ENCODE measurements at regions not wholly inside any gene's neighbourhood (a gene's known extent, or its start where the extent isn't known, plus 50 kb on each side); places are given as distances from the start of the nearest gene placed in this dataset.

DNA sequence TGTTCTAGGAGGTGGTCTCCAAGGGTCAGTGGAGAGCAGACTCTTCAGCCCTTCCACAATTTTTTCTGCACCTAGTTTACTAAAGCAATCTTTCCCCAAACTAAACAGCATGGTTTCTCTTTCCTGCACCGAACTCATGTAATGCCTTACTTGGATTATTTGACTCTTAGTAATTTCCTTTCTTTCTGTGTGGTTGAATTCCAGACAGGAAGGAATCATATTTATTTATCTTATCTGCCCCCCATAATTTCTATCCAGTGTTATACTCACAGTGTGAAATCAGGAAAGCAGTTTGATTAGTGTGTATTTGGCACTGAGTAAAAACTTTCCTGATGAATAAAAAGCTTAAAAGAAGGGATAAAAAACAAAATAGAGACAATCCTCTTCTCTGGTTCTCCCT lies 140.3 kb upstream of the STMND1 start:
- 0% methylated on average over 1 of the region's 1 CpG for WGBS
- no peaks in the 10 kb centered on the region for H3K9me3 ChIP-seq (ENCODE audit: control insufficient read depth, low read length)
- no peak overlapping the region for H2BK5ac ChIP-seq (ENCODE audit: low read depth, low read length, poor library complexity, severe bottlenecking)

DNA sequence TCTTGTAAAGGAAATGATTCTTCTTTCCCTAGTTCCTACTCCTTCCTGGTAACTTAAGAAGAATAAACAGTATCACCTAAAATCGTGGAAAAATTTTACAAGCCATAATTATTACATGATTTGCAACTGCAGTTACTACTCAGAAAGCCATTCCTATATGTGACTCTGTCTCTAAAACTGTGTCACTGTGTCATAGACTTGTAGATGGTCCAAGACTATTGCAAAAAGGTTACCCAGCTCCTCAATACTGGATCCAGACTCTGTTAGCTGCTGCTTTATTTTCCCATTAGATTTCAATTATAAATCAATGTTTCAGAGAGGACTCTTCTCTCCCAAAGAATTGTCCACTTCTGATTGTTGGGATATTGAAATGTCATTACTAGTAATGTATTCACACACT lies 142.1 kb upstream of the STMND1 start:
- Histone ChIP-seq H3K79me1 (replicated peaks; ENCODE audit: low read length, poor library complexity, severe bottlenecking) (no peaks in the 10 kb centered on the region), H3K18ac (ENCODE audit: low read depth in 1 of 2, low read length in 2 of 2) (no peak overlapping the region), H2AFZ (ENCODE audit: low read depth, low read length) (no peak overlapping the region), H2BK5ac (ENCODE audit: low read depth, low read length, poor library complexity, severe bottlenecking) (no peak overlapping the region), H2AK5ac (ENCODE audit: low read length, severe bottlenecking) (no peak overlapping the region), H3K4me3 (ENCODE audit: insufficient read depth in 1 of 2, low read depth in 1 of 2, low read length in 2 of 2) (no peak overlapping the region), H4K8ac (ENCODE audit: low read length) (no peak overlapping the region), H3K23ac (ENCODE audit: low read length in 2 of 2) (no peak overlapping the region), H2BK15ac (ENCODE audit: low read depth, poor library complexity, severe bottlenecking) (no peak overlapping the region), H3K4me2 (ENCODE audit: low read length, poor library complexity, severe bottlenecking) (no peak overlapping the region), H3K27ac (ENCODE audit: low read length, poor library complexity, severe bottlenecking) (no peak overlapping the region), H3K14ac (ENCODE audit: low read length in 2 of 2) (no peak overlapping the region), H2BK12ac (ENCODE audit: low read length in 2 of 2) (no peak overlapping the region), H3K9ac (ENCODE audit: low read length) (no peak overlapping the region), H3K9me3 (ENCODE audit: control insufficient read depth, low read length) (no peaks in the 10 kb centered on the region), H3K36me3 (ENCODE audit: control insufficient read depth in 1 of 2, insufficient read depth in 2 of 2, low read depth in 1 of 2, low read length in 2 of 2) (no peaks in the 10 kb centered on the region), H4K91ac (ENCODE audit: low read length) (no peak overlapping the region), H3K4ac (ENCODE audit: low read depth in 1 of 2, low read length in 2 of 2) (no peak overlapping the region), H2BK120ac (ENCODE audit: low read depth, low read length) (no peak overlapping the region), H3K4me1 (ENCODE audit: control insufficient read depth, insufficient read depth, low read depth, low read length) (peaks cover 2% of the 10 kb centered on the region), H3K27me3 (ENCODE audit: control insufficient read depth in 1 of 2, insufficient read depth in 1 of 2, low read length in 2 of 2) (no peaks in the 10 kb centered on the region)
- no peak for DNase-seq
- WGBS, result 63% methylated on average over 1 of the region's 1 CpG

More for the DNA sequence above, 140.3 kb upstream of the STMND1 start:
- no peak overlapping the region for H3K4me3 ChIP-seq (ENCODE audit: insufficient read depth in 1 of 2, low read depth in 1 of 2, low read length in 2 of 2)
- no peak overlapping the region for H4K91ac ChIP-seq (ENCODE audit: low read length)
- no peaks in the 10 kb centered on the region for H3K36me3 ChIP-seq (ENCODE audit: control insufficient read depth in 1 of 2, insufficient read depth in 2 of 2, low read depth in 1 of 2, low read length in 2 of 2)
- no peak overlapping the region for H3K9ac ChIP-seq (ENCODE audit: low read length)
- no peak overlapping the region for H2BK120ac ChIP-seq (ENCODE audit: low read depth, low read length)
- no peaks in the 10 kb centered on the region for H3K79me1 ChIP-seq (replicated peaks; ENCODE audit: low read length, poor library complexity, severe bottlenecking)
- H3K4me2 ChIP-seq (ENCODE audit: low read length, poor library complexity, severe bottlenecking), result no peak overlapping the region
- H3K27ac ChIP-seq (ENCODE audit: low read length, poor library complexity, severe bottlenecking), result no peak overlapping the region
- H4K8ac ChIP-seq (ENCODE audit: low read length), result peak overlapping the region; percentile 39
- H3K4me1 ChIP-seq (ENCODE audit: control insufficient read depth, insufficient read depth, low read depth, low read length), result peaks cover 2% of the 10 kb centered on the region
- no peak overlapping the region for H3K14ac ChIP-seq (ENCODE audit: low read length in 2 of 2)
- no peak overlapping the region for H3K23ac ChIP-seq (ENCODE audit: low read length in 2 of 2)
- H2AK5ac ChIP-seq (ENCODE audit: low read length, severe bottlenecking), result no peak overlapping the region
- peak overlapping the region; percentile 46 for H2AFZ ChIP-seq (ENCODE audit: low read depth, low read length)
- DNase-seq, result peak; percentile 25
- no peak overlapping the region for H2BK15ac ChIP-seq (ENCODE audit: low read depth, poor library complexity, severe bottlenecking)
- H3K4ac ChIP-seq (ENCODE audit: low read depth in 1 of 2, low read length in 2 of 2), result no peak overlapping the region
- H3K18ac ChIP-seq (ENCODE audit: low read depth in 1 of 2, low read length in 2 of 2), result peak overlapping the region; percentile 10 to 13
- no peaks in the 10 kb centered on the region for H3K27me3 ChIP-seq (ENCODE audit: control insufficient read depth in 1 of 2, insufficient read depth in 1 of 2, low read length in 2 of 2)
- no peak overlapping the region for H2BK12ac ChIP-seq (ENCODE audit: low read length in 2 of 2)

DNA sequence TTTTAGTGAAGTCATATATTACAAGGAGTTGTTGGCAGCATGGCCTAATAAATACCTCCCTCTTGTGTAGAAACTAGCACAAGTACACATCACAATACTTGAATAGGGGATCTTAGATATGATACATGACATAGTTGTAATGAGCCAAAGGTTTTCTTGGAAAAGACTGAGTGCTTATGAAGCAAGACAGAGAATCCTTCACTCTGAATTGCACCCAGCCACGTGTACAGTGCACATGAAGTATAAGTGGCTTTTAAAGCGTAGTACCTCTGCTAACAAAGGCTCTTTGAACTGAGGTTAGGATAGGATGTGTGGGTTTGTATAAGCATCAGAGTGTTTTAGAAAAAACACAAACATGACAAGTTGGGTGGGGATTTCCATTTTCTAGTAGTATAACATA lies 145.5 kb upstream of the STMND1 start:
- Histone ChIP-seq H4K8ac (ENCODE audit: low read length) (no peak overlapping the region), H3K36me3 (ENCODE audit: control insufficient read depth in 1 of 2, insufficient read depth in 2 of 2, low read depth in 1 of 2, low read length in 2 of 2) (no peaks in the 10 kb centered on the region), H2BK15ac (ENCODE audit: low read depth, poor library complexity, severe bottlenecking) (no peak overlapping the region), H3K14ac (ENCODE audit: low read length in 2 of 2) (no peak overlapping the region), H3K4me2 (ENCODE audit: low read length, poor library complexity, severe bottlenecking) (no peak overlapping the region), H3K27ac (ENCODE audit: low read length, poor library complexity, severe bottlenecking) (no peak overlapping the region), H2BK5ac (ENCODE audit: low read depth, low read length, poor library complexity, severe bottlenecking) (no peak overlapping the region), H2BK12ac (ENCODE audit: low read length in 2 of 2) (no peak overlapping the region), H3K9ac (ENCODE audit: low read length) (no peak overlapping the region), H2AFZ (ENCODE audit: low read depth, low read length) (no peak overlapping the region), H3K4me3 (ENCODE audit: insufficient read depth in 1 of 2, low read depth in 1 of 2, low read length in 2 of 2) (no peak overlapping the region), H2BK120ac (ENCODE audit: low read depth, low read length) (no peak overlapping the region), H3K23ac (ENCODE audit: low read length in 2 of 2) (no peak overlapping the region), H3K79me1 (replicated peaks; ENCODE audit: low read length, poor library complexity, severe bottlenecking) (no peaks in the 10 kb centered on the region), H2AK5ac (ENCODE audit: low read length, severe bottlenecking) (no peak overlapping the region), H3K4me1 (ENCODE audit: control insufficient read depth, insufficient read depth, low read depth, low read length) (no peaks in the 10 kb centered on the region), H3K4ac (ENCODE audit: low read depth in 1 of 2, low read length in 2 of 2) (no peak overlapping the region), H3K27me3 (ENCODE audit: control insufficient read depth in 1 of 2, insufficient read depth in 1 of 2, low read length in 2 of 2) (no peaks in the 10 kb centered on the region), H3K9me3 (ENCODE audit: control insufficient read depth, low read length) (no peaks in the 10 kb centered on the region), H3K18ac (ENCODE audit: low read depth in 1 of 2, low read length in 2 of 2) (no peak overlapping the region), H4K91ac (ENCODE audit: low read length) (no peak overlapping the region)
- WGBS, result 89% methylated on average over 2 of the region's 2 CpGs
- no peak for DNase-seq

DNA sequence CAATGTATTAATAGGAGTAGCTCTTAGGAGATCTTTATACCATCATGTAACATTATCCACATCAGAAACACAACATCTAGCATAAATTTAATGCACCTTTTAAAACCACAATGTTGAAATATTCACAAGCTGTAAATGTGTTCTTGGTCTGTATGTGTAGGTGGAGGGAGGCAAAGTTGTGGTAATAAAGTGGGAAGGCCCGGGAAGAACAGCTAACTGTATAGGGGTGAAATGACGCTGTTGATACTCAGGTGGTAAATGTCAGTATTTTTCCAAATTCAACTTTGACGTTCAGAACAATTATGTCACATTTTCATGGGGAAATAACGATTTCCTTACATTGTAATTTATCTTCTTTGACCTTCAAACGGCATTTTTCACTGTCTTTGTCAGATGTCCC lies 146.0 kb upstream of the STMND1 start:
- WGBS, result 90% methylated on average over 5 of the region's 5 CpGs
- Histone ChIP-seq H3K23ac (ENCODE audit: low read length in 2 of 2) (no peak overlapping the region), H3K14ac (ENCODE audit: low read length in 2 of 2) (no peak overlapping the region), H3K4ac (ENCODE audit: low read depth in 1 of 2, low read length in 2 of 2) (no peak overlapping the region), H2AFZ (ENCODE audit: low read depth, low read length) (no peak overlapping the region), H3K27ac (ENCODE audit: low read length, poor library complexity, severe bottlenecking) (no peak overlapping the region), H2BK15ac (ENCODE audit: low read depth, poor library complexity, severe bottlenecking) (no peak overlapping the region), H2AK5ac (ENCODE audit: low read length, severe bottlenecking) (no peak overlapping the region), H2BK12ac (ENCODE audit: low read length in 2 of 2) (no peak overlapping the region), H3K4me3 (ENCODE audit: insufficient read depth in 1 of 2, low read depth in 1 of 2, low read length in 2 of 2) (no peak overlapping the region), H3K4me1 (ENCODE audit: control insufficient read depth, insufficient read depth, low read depth, low read length) (no peaks in the 10 kb centered on the region), H3K9ac (ENCODE audit: low read length) (no peak overlapping the region), H3K18ac (ENCODE audit: low read depth in 1 of 2, low read length in 2 of 2) (no peak overlapping the region), H4K8ac (ENCODE audit: low read length) (no peak overlapping the region), H2BK120ac (ENCODE audit: low read depth, low read length) (no peak overlapping the region), H4K91ac (ENCODE audit: low read length) (no peak overlapping the region), H3K9me3 (ENCODE audit: control insufficient read depth, low read length) (no peaks in the 10 kb centered on the region), H3K27me3 (ENCODE audit: control insufficient read depth in 1 of 2, insufficient read depth in 1 of 2, low read length in 2 of 2) (no peaks in the 10 kb centered on the region), H3K36me3 (ENCODE audit: control insufficient read depth in 1 of 2, insufficient read depth in 2 of 2, low read depth in 1 of 2, low read length in 2 of 2) (no peaks in the 10 kb centered on the region), H3K79me1 (replicated peaks; ENCODE audit: low read length, poor library complexity, severe bottlenecking) (no peaks in the 10 kb centered on the region), H3K4me2 (ENCODE audit: low read length, poor library complexity, severe bottlenecking) (no peak overlapping the region), H2BK5ac (ENCODE audit: low read depth, low read length, poor library complexity, severe bottlenecking) (no peak overlapping the region)
- no peak for DNase-seq

Data from mesenchymal stem cell (in vitro differentiated cells and primary cell).